HepG2 (cell line): ENCODE measurements at regions not wholly inside any gene's neighbourhood (a gene's known extent, or its start where the extent isn't known, plus 50 kb on each side); places are given as distances from the start of the nearest gene placed in this dataset.

ENCODE experiments used
- ATAC-seq: fragments of 200-7000 bp; cut with Tn5 transposase; 3 replicates; pipeline ENCODE4 v1.9.1; 2020; ENCODE audit warnings: mild to moderate bottlenecking, moderate library complexity
- BruUV-seq: library from RNA; stranded (reverse); fragments of 400-500 nt; replicated peaks from 2 replicates; lab custom pipeline; 2021; lab: Mats Ljungman, UMichigan
- CTCF ChIA-PET: fragments of 300-600 bp; formaldehyde crosslinking; extraction: SDS; loops from one replicate; lab custom pipeline; 2021; ENCODE audit warnings: low total read pairs, inconsistent platforms, low intra/inter-chr PET ratio; lab: Yijun Ruan, JAX
- POLR2A ChIA-PET: fragments of 350-600 bp; sonication (Branson Sonifier 250); formaldehyde crosslinking; loops from one replicate; lab custom pipeline; 2020; ENCODE audit warnings: antibody characterized with exemption, inconsistent platforms; lab: Yijun Ruan, JAX
- DNase-seq: peaks from one replicate; pipeline ENCODE4 v3.0.0-alpha.2; 2015; ENCODE audit warnings: low spot score
- FAIRE-seq: peaks from 3 replicates; lab custom pipeline; 2011; peaks lifted over from hg19 to GRCh38; lab: Jason Lieb, UNC
- H2AFZ ChIP-seq: one replicate; pipeline ENCODE4 v1.6.1; 2011; ENCODE audit warnings: low read length, inconsistent platforms
- H3K27ac ChIP-seq: fragments of 300-600 bp; 3 replicates; pipeline ENCODE4 v1.8.0; 2011; ENCODE audit warnings: mixed run types, mild to moderate bottlenecking, mixed read lengths, low read length, inconsistent platforms; ENCODE audit not compliant: insufficient read depth; ENCODE audit errors: extremely low read length
- H3K27me3 ChIP-seq, 2 experiments: fragments of 200-600 bp in 1 of 2; 2 replicates in 1 of 2; 3 replicates in 1 of 2; pipeline versions ENCODE4 v1.6.0 to v1.8.0; 2011; ENCODE audit warnings: low read length in 2 of 2, mild to moderate bottlenecking in 2 of 2, moderate library complexity in 2 of 2, inconsistent platforms in 1 of 2; ENCODE audit not compliant: insufficient read depth in 2 of 2, control insufficient read depth in 1 of 2
- H3K36me3 ChIP-seq, 2 experiments: fragments of 200-600 bp in 1 of 2; replicated peaks in 1 of 2; 2 replicates in 1 of 2; 3 replicates in 1 of 2; pipeline versions ENCODE4 v1.5.1 to v1.8.0; 2011; ENCODE audit warnings: low read length in 2 of 2, inconsistent platforms in 1 of 2; ENCODE audit not compliant: insufficient read depth in 2 of 2, control insufficient read depth in 1 of 2
- H3K4me1 ChIP-seq: 2 replicates; pipeline ENCODE4 v1.5.1; 2012; ENCODE audit warnings: low read length, inconsistent platforms; ENCODE audit not compliant: insufficient read depth
- H3K4me2 ChIP-seq: 2 replicates; pipeline ENCODE4 v1.6.0; 2011; ENCODE audit warnings: low read depth, low read length, inconsistent platforms
- H3K4me3 ChIP-seq, 3 experiments: fragments of 200-600 bp in 1 of 3; sonication (generic), shearing (Covaris generic) in 1 of 3; replicated peaks in 1 of 3; 2 replicates each; pipeline ENCODE4 v1.5.1; 2011 to 2016; ENCODE audit warnings: low read length in 3 of 3, inconsistent platforms in 2 of 3, low read depth in 2 of 3, mild to moderate bottlenecking in 2 of 3, control low read depth in 1 of 3, mixed read lengths in 1 of 3; ENCODE audit not compliant: insufficient read depth in 1 of 3
- H3K79me2 ChIP-seq: one replicate; pipeline ENCODE4 v1.6.1; 2011; ENCODE audit warnings: low read length, inconsistent platforms; ENCODE audit not compliant: insufficient read depth
- H3K9ac ChIP-seq: 2 replicates; pipeline ENCODE4 v1.6.0; 2011; ENCODE audit warnings: mild to moderate bottlenecking, low read depth, low read length, inconsistent platforms; ENCODE audit not compliant: insufficient read depth
- H3K9me3 ChIP-seq: 2 replicates; pipeline ENCODE4 v1.5.1; 2012; ENCODE audit warnings: mild to moderate bottlenecking, low read length
- H4K20me1 ChIP-seq: 2 replicates; pipeline ENCODE4 v1.6.0; 2011; ENCODE audit warnings: inconsistent platforms, mild to moderate bottlenecking, low read length, moderate library complexity; ENCODE audit not compliant: insufficient read depth
- DMAP1 ChIP-seq: IDR thresholded peaks from 2 replicates; pipeline ENCODE4 v1.6.1; 2016
- ISX ChIP-seq: sonication (generic); formaldehyde crosslinking; conservative IDR thresholded peaks from 2 replicates; pipeline ENCODE4 v1.5.0; 2020; ENCODE audit warnings: missing genetic modification reagents
- KDM6A ChIP-seq: IDR thresholded peaks from 2 replicates; pipeline ENCODE4 v1.6.1; 2016; ENCODE audit warnings: low read depth
- MTA3 ChIP-seq: sonication (generic); formaldehyde crosslinking; IDR thresholded peaks from 2 replicates; pipeline ENCODE4 v1.4.0; 2020; ENCODE audit warnings: missing genetic modification reagents
- ZNF75D ChIP-seq: sonication (generic); formaldehyde crosslinking; IDR thresholded peaks from 2 replicates; pipeline ENCODE4 v1.8.1; 2023; ENCODE audit warnings: missing genetic modification reagents, mild to moderate bottlenecking, borderline replicate concordance
- ZSCAN20 ChIP-seq: sonication (generic); formaldehyde crosslinking; IDR thresholded peaks from 2 replicates; pipeline ENCODE4 v1.4.0; 2020; ENCODE audit warnings: missing genetic modification reagents, mild to moderate bottlenecking, borderline replicate concordance
- WGBS: methylation state at CpG from one replicate; pipeline ENCODE4 v1.1.6; 2017; ENCODE audit warnings: low lambda C conversion rate; 5-methylcytosine and 5-hydroxymethylcytosine counted together
- in situ Hi-C: cut with HindIII; loops from 2 replicates; pipeline ENCODE4 v1.10.0; 2017; ENCODE audit warnings: low pct_unique_long_range_greater_than_20kb; ENCODE audit not compliant: extremely low pct_ligation_motif_present
- intact Hi-C: fragments of 100-400 bp; cut with micrococcal nuclease; formaldehyde crosslinking; loops from one replicate; pipeline ENCODE4 v1.10.0; 2022; ENCODE audit not compliant: unreplicated experiment
- TF ChIP-seq, protein P1 (sequence below): sonication (generic); formaldehyde crosslinking; IDR thresholded peaks from 2 replicates; pipeline ENCODE4 v1.4.0; 2020; ENCODE audit warnings: missing genetic modification reagents

DNA sequence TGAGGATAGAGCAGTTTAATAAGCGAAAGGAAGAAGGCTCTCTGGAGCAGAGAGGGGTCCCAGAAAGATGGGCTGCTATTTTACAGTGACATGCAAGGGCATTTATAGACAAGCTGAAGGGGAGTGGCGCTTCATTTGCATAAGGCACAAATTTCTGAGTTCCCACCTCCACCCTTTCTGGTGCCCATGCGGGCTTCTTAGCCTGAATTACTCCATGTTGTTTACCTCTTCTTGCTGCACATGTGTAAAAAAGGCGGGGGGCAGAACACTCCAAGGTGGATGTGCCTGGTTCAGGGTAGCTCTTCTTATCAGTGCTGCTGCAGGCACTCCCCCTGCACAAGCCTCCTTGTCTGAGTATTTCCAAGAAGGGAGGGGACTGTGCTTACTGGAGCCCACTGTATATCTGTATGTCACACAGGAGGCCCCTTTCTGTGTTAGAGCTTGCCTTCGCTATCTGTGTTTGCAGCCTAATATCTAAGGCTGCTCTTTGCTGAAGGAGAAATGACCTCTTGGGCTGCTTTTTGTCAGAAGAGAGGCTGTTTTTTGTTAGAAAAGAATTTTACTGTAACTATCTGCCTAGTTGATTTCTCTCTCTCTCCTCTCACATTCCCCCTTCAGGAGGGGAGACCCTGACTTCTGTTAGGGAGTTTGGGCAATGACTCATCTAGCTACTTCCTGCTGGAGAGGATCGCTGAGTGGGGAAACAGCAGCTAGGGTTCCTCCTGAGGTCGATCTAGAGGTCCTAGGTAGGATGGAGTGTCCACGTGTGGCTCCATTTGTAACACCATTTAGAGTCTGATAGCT lies 1057.0 kb upstream of the CNTN5 start:
- intact Hi-C loops: no loop called here
- H3K9ac ChIP-seq: no peak overlapping the region
- in situ Hi-C loops: no loop called here
- BruUV-seq: no TSS peak
- no peak overlapping the region for H2AFZ ChIP-seq
- DNase-seq: no peak
- H3K4me1 ChIP-seq: no peaks in the 10 kb centered on the region
- H3K27ac ChIP-seq: no peak overlapping the region
- FAIRE-seq: no peak
- H4K20me1 ChIP-seq: no peaks in the 10 kb centered on the region
- H3K9me3 ChIP-seq: no peaks in the 10 kb centered on the region
- no peak for ATAC-seq
- H3K36me3 ChIP-seq: no peaks in the 10 kb centered on the region
- no peak overlapping the region for H3K4me2 ChIP-seq
- H3K79me2 ChIP-seq: no peaks in the 10 kb centered on the region
- 12% methylated on average over 8 of the region's 8 CpGs for WGBS
- H3K4me3 ChIP-seq: no peak overlapping the region
- TF ChIP-seq MTA3 (CRISPR knock-in tag): no peak
- TF ChIP-seq DMAP1 (CRISPR knock-in tag): no peak
- no peak for TF ChIP-seq ISX (CRISPR knock-in tag)
- TF ChIP-seq KDM6A (CRISPR knock-in tag): no peak
- no peak for TF ChIP-seq ZNF75D
- TF ChIP-seq, protein P1, sequence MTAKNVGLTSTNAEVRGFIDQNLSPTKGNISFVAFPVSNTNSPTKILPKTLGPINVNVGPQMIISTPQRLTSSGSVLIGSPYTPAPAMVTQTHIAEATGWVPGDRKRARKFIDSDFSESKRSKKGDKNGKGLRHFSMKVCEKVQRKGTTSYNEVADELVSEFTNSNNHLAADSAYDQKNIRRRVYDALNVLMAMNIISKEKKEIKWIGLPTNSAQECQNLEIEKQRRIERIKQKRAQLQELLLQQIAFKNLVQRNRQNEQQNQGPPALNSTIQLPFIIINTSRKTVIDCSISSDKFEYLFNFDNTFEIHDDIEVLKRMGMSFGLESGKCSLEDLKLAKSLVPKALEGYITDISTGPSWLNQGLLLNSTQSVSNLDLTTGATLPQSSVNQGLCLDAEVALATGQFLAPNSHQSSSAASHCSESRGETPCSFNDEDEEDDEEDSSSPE (CRISPR knock-in tag): no peak
- TF ChIP-seq ZSCAN20 (CRISPR knock-in tag): no peak
- TF ChIP-seq, all 625 proteins: peak for 0
- ChIA-PET CTCF (no interaction called here), POLR2A (no interaction called here)
- no peaks in the 10 kb centered on the region for H3K27me3 ChIP-seq
